GM12878 (cell line): ENCODE measurements at regions not wholly inside any gene's neighbourhood (a gene's known extent, or its start where the extent isn't known, plus 50 kb on each side); places are given as distances from the start of the nearest gene placed in this dataset.

Source experiments
- ATAC-seq: fragments of 200-7000 bp; cut with Tn5 transposase; 3 replicates; pipeline ENCODE4 v1.9.1; 2020; ENCODE audit warnings: mild to moderate bottlenecking, moderate library complexity
- BruUV-seq: library from RNA; stranded (reverse); fragments of 400-500 nt; replicated peaks from 2 replicates; lab custom pipeline; 2021; lab: Mats Ljungman, UMichigan
- CTCF ChIA-PET: fragments of 300-600 bp; sonication (Branson Sonifier 250); formaldehyde crosslinking; extraction: SDS; loops from one replicate; lab custom pipeline; 2021; ENCODE audit warnings: inconsistent platforms; lab: Yijun Ruan, JAX
- POLR2A ChIA-PET: fragments of 350-600 bp; formaldehyde crosslinking; extraction: SDS; loops from one replicate; lab custom pipeline; 2021; ENCODE audit warnings: inconsistent platforms; lab: Charles Lee
- RAD21 ChIA-PET: fragments of 300-600 bp; sonication (Branson Sonifier 250); formaldehyde crosslinking; loops from one replicate; lab custom pipeline; 2023; ENCODE audit warnings: antibody characterized with exemption; ENCODE audit not compliant: unreplicated experiment; lab: Charles Lee
- SMC1A ChIA-PET: fragments of 300-600 bp; sonication (Branson Sonifier 250); formaldehyde crosslinking; loops from one replicate; lab custom pipeline; 2023; ENCODE audit not compliant: unreplicated experiment, uncharacterized antibody; lab: Charles Lee
- DNase-seq: peaks from one replicate; pipeline ENCODE4 v3.0.0-alpha.2; 2011; ENCODE audit warnings: low read depth, low spot score
- FAIRE-seq: peaks from 3 replicates; lab custom pipeline; 2011; peaks lifted over from hg19 to GRCh38; lab: Jason Lieb, UNC
- H2AFZ ChIP-seq: 2 replicates; pipeline ENCODE4 v1.6.0; 2011; ENCODE audit warnings: low read depth, low read length, control low read depth; ENCODE audit not compliant: control insufficient read depth
- H3K27ac ChIP-seq: 2 replicates; pipeline ENCODE4 v1.5.1; 2011; ENCODE audit warnings: control low read depth; ENCODE audit not compliant: control insufficient read depth, insufficient read depth
- H3K27me3 ChIP-seq, 2 experiments: replicated peaks in 1 of 2; 2 replicates each; pipeline versions ENCODE4 v1.6.0 to v1.6.1; 2011; ENCODE audit warnings: low read length in 1 of 2; ENCODE audit not compliant: control insufficient read depth in 2 of 2, insufficient read depth in 2 of 2
- H3K36me3 ChIP-seq, 2 experiments: 2 replicates each; pipeline ENCODE4 v1.5.1; 2011; ENCODE audit warnings: low read length in 1 of 2; ENCODE audit not compliant: control insufficient read depth in 2 of 2, insufficient read depth in 2 of 2
- H3K4me1 ChIP-seq: 2 replicates; pipeline ENCODE4 v1.6.1; 2011; ENCODE audit warnings: mild to moderate bottlenecking, low read length, moderate library complexity, mixed read lengths; ENCODE audit not compliant: control insufficient read depth, insufficient read depth
- H3K4me2 ChIP-seq: 2 replicates; pipeline ENCODE4 v1.6.0; 2011; ENCODE audit warnings: control low read depth; ENCODE audit not compliant: control insufficient read depth, insufficient read depth
- H3K4me3 ChIP-seq: fragments of 200-600 bp; sonication (generic); 2 replicates; pipeline ENCODE4 v1.5.1; 2016
- H3K79me2 ChIP-seq: 2 replicates; pipeline ENCODE4 v1.6.0; 2011; ENCODE audit warnings: low read length; ENCODE audit not compliant: control insufficient read depth, insufficient read depth
- H3K9ac ChIP-seq: 2 replicates; pipeline ENCODE4 v1.8.0; 2011; ENCODE audit warnings: low read length, control low read depth, mixed read lengths; ENCODE audit not compliant: control insufficient read depth, insufficient read depth
- H3K9me3 ChIP-seq: replicated peaks from 3 replicates; pipeline ENCODE4 v1.5.1; 2011; ENCODE audit warnings: mild to moderate bottlenecking, low read length; ENCODE audit not compliant: control insufficient read depth, insufficient read depth
- H4K20me1 ChIP-seq: 2 replicates; pipeline ENCODE4 v1.6.0; 2011; ENCODE audit not compliant: control insufficient read depth, insufficient read depth
- BCL3 ChIP-seq: IDR thresholded peaks from 2 replicates; pipeline ENCODE4 v1.6.1; 2011; ENCODE audit warnings: borderline replicate concordance, low read depth, mild to moderate bottlenecking, moderate library complexity, low read length; ENCODE audit not compliant: insufficient read depth, poor library complexity, severe bottlenecking
- E4F1 ChIP-seq: fragments of 450-650 bp; IDR thresholded peaks from 2 replicates; pipeline ENCODE4 v1.6.1; 2018; ENCODE audit warnings: borderline replicate concordance, mild to moderate bottlenecking; ENCODE audit not compliant: partially characterized antibody
- EP300 ChIP-seq, 2 experiments: fragments of 150-350 bp in 1 of 2; IDR thresholded peaks; 2 replicates each; pipeline ENCODE4 v1.6.1; 2011 to 2012; ENCODE audit warnings: low read depth in 2 of 2, low read length in 2 of 2, borderline replicate concordance in 1 of 2, improper control_type of control experiment in 1 of 2, inconsistent platforms in 1 of 2; ENCODE audit not compliant: control insufficient read depth in 1 of 2
- ESRRA ChIP-seq: IDR thresholded peaks from 2 replicates; pipeline ENCODE4 v1.6.1; 2012; ENCODE audit warnings: mild to moderate bottlenecking, low read length, improper control_type of control experiment
- GABPA ChIP-seq: IDR thresholded peaks from 2 replicates; pipeline ENCODE4 v1.6.1; 2014; ENCODE audit warnings: antibody characterized with exemption, low read depth, mild to moderate bottlenecking, inconsistent platforms
- JUNB ChIP-seq: IDR thresholded peaks from 2 replicates; pipeline ENCODE4 v1.6.1; 2016; ENCODE audit warnings: antibody characterized with exemption, mild to moderate bottlenecking
- MLLT1 ChIP-seq: fragments of 450-650 bp; IDR thresholded peaks from 2 replicates; pipeline ENCODE4 v1.6.1; 2016; ENCODE audit warnings: mild to moderate bottlenecking
- MXI1 ChIP-seq: fragments of 150-350 bp; IDR thresholded peaks from 2 replicates; pipeline ENCODE4 v1.6.1; 2011; ENCODE audit warnings: low read depth, mild to moderate bottlenecking, inconsistent platforms, low read length, improper control_type of control experiment
- NBN ChIP-seq: fragments of 450-650 bp; IDR thresholded peaks from 2 replicates; pipeline ENCODE4 v1.6.1; 2016
- NRF1 ChIP-seq: conservative IDR thresholded peaks from 2 replicates; pipeline ENCODE4 v1.6.1; 2011; ENCODE audit warnings: mild to moderate bottlenecking, low read depth, low read length, improper control_type of control experiment
- TCF7 ChIP-seq: IDR thresholded peaks from 2 replicates; pipeline ENCODE4 v1.6.1; 2014; ENCODE audit warnings: antibody characterized with exemption, borderline replicate concordance
- ZNF274 ChIP-seq: IDR thresholded peaks from one replicate; pipeline ENCODE4 v1.8.0; 2011; ENCODE audit not compliant: insufficient read length, insufficient read depth
- in situ Hi-C: fragments of 300-500 bp; cut with MboI; formaldehyde crosslinking; loops from 9 replicates; pipeline ENCODE4 v1.14.3; 2018; ENCODE audit warnings: mixed read lengths
- intact Hi-C: fragments of 100-400 bp; cut with micrococcal nuclease; formaldehyde crosslinking; loops from one replicate; pipeline ENCODE4 v1.14.2; 2022; ENCODE audit not compliant: unreplicated experiment

GRCh38 chr1:69230208-69230607 lies 337.5 kb upstream of the LRRC7 start:
- Histone ChIP-seq H3K27me3 (no peaks in the 10 kb centered on the region), H3K36me3 (no peaks in the 10 kb centered on the region), H3K27ac (no peak overlapping the region), H3K4me3 (no peak overlapping the region), H4K20me1 (no peaks in the 10 kb centered on the region), H2AFZ (no peak overlapping the region), H3K4me2 (no peak overlapping the region), H3K9me3 (no peaks in the 10 kb centered on the region), H3K79me2 (no peaks in the 10 kb centered on the region), H3K4me1 (no peaks in the 10 kb centered on the region), H3K9ac (no peak overlapping the region)
- ChIA-PET POLR2A (no interaction called here), SMC1A (interaction anchor here (1.4 kb wide), 1 partner anchor 14 kb away, joined by 3 read pairs; no protein-coding TSS in a partner anchor), RAD21 (no interaction called here), CTCF (interaction anchor here (0.6 kb wide), 1 partner anchor 1112 kb away, joined by 3 read pairs; no protein-coding TSS in a partner anchor)
- in situ Hi-C loops, result no loop called here
- ATAC-seq (no peak), DNase-seq (no peak), FAIRE-seq (no peak)
- BruUV-seq, result no TSS peak
- intact Hi-C loops, result no loop called here
- TF ChIP-seq MXI1 (no peak), TCF7 (no peak), JUNB (no peak), MLLT1 (no peak), BCL3 (no peak), ZNF274 (no peak), E4F1 (no peak), GABPA (no peak), EP300 (IDR thresholded peaks at IDR 0.05; ENCODE audit: borderline replicate concordance in 1 of 2, control insufficient read depth in 1 of 2, low read depth in 2 of 2, low read length in 2 of 2) (no peak), NRF1 (no peak), ESRRA (no peak), NBN (no peak)
